K562 (cell line): ENCODE measurements at regions not wholly inside any gene's neighbourhood (a gene's known extent, or its start where the extent isn't known, plus 50 kb on each side); places are given as distances from the start of the nearest gene placed in this dataset.

Experiments
- ATAC-seq: fragments of 200-7000 bp; cut with Tn5 transposase; 3 replicates; pipeline ENCODE4 v1.9.1; 2020; ENCODE audit warnings: moderate library complexity
- BruUV-seq: library from RNA; stranded (reverse); fragments of 400-500 nt; replicated peaks from 2 replicates; lab custom pipeline; 2021; lab: Mats Ljungman, UMichigan
- CTCF ChIA-PET: fragments of 300-600 bp; formaldehyde crosslinking; extraction: SDS; loops from one replicate; lab custom pipeline; 2021; ENCODE audit warnings: low intra/inter-chr PET ratio; lab: Yijun Ruan, JAX
- POLR2A ChIA-PET: fragments of 300-600, 350-650 bp; sonication (Branson Sonifier 250); formaldehyde crosslinking; extraction: SDS; loops from one replicate; lab custom pipeline; 2021; ENCODE audit warnings: antibody characterized with exemption, inconsistent platforms; lab: Yijun Ruan, JAX
- DNase-seq, 4 experiments: peaks; one replicate each; pipeline versions ENCODE4 v3.0.0 to v3.0.0-alpha.2; 2011 to 2018; ENCODE audit warnings: low spot score in 3 of 4, mixed read lengths in 3 of 4; ENCODE audit errors: extremely low read depth in 1 of 4
- FAIRE-seq: peaks from 2 replicates; lab custom pipeline; 2011; peaks lifted over from hg19 to GRCh38; lab: Jason Lieb, UNC
- H2AFZ ChIP-seq: 2 replicates; pipeline ENCODE4 v1.6.0; 2011; ENCODE audit warnings: low read depth, low read length, control low read depth, inconsistent platforms
- H3K27ac ChIP-seq: fragments of 200-600 bp; 3 replicates; pipeline ENCODE4 v1.8.0; 2011; ENCODE audit warnings: low read depth, mild to moderate bottlenecking, control low read depth, inconsistent platforms, low read length, moderate library complexity, mixed read lengths; ENCODE audit errors: extremely low read depth
- H3K27me3 ChIP-seq, 2 experiments: fragments of 300-600 bp in 1 of 2; 2 replicates in 1 of 2; 3 replicates in 1 of 2; pipeline versions ENCODE4 v1.6.0 to v1.8.0; 2011; ENCODE audit warnings: inconsistent platforms in 2 of 2, low read length in 2 of 2, mild to moderate bottlenecking in 1 of 2, mixed read lengths in 1 of 2, moderate library complexity in 1 of 2; ENCODE audit not compliant: control insufficient read depth in 2 of 2, insufficient read depth in 2 of 2
- H3K36me3 ChIP-seq: fragments of 300-600 bp; 3 replicates; pipeline ENCODE4 v1.8.0; 2011; ENCODE audit warnings: mild to moderate bottlenecking, low read length, inconsistent platforms; ENCODE audit not compliant: control insufficient read depth, insufficient read depth
- H3K4me1 ChIP-seq, 2 experiments: fragments of 200-600 bp in 1 of 2; replicated peaks in 1 of 2; 2 replicates in 1 of 2; 3 replicates in 1 of 2; pipeline versions ENCODE4 v1.5.1 to v1.8.0; 2011; ENCODE audit warnings: inconsistent platforms in 2 of 2, low read length in 2 of 2, mild to moderate bottlenecking in 1 of 2, mixed read lengths in 1 of 2, moderate library complexity in 1 of 2; ENCODE audit not compliant: control insufficient read depth in 2 of 2, insufficient read depth in 2 of 2
- H3K4me2 ChIP-seq: 2 replicates; pipeline ENCODE4 v1.6.1; 2011; ENCODE audit warnings: low read length, control low read depth, inconsistent platforms, mixed read lengths; ENCODE audit not compliant: insufficient read depth
- H3K4me3 ChIP-seq: fragments of 200-600 bp; sonication (generic), shearing (Covaris generic); 2 replicates; pipeline ENCODE4 v1.5.1; 2016; ENCODE audit warnings: control low read depth, inconsistent platforms
- H3K79me2 ChIP-seq: fragments of 200-600 bp; 3 replicates; pipeline ENCODE4 v1.8.0; 2011; ENCODE audit warnings: low read length, inconsistent platforms; ENCODE audit not compliant: control insufficient read depth, insufficient read depth
- H3K9ac ChIP-seq, 2 experiments: 2 replicates each; pipeline versions ENCODE4 v1.6.0 to v1.6.1; 2011; ENCODE audit warnings: low read depth in 2 of 2, low read length in 2 of 2, control low read depth in 1 of 2, inconsistent platforms in 1 of 2, mild to moderate bottlenecking in 1 of 2, mixed read lengths in 1 of 2; ENCODE audit not compliant: insufficient read depth in 1 of 2
- H3K9me1 ChIP-seq: one replicate; pipeline ENCODE4 v1.6.0; 2011; ENCODE audit warnings: inconsistent platforms, mild to moderate bottlenecking, low read length, moderate library complexity; ENCODE audit not compliant: control insufficient read depth, insufficient read depth
- H3K9me3 ChIP-seq: replicated peaks from 2 replicates; pipeline ENCODE4 v1.5.1; 2011; ENCODE audit warnings: low read depth, low read length, inconsistent platforms; ENCODE audit not compliant: control insufficient read depth, insufficient read depth
- H4K20me1 ChIP-seq: replicated peaks from 2 replicates; pipeline ENCODE4 v1.6.1; 2011; ENCODE audit warnings: low read length, inconsistent platforms, mixed read lengths; ENCODE audit not compliant: control insufficient read depth, insufficient read depth
- MED1 ChIP-seq: sonication (generic); formaldehyde crosslinking; IDR thresholded peaks from 2 replicates; pipeline ENCODE4 v1.8.1; 2023; ENCODE audit warnings: missing genetic modification reagents, borderline replicate concordance
- MEIS2 ChIP-seq: fragments of 450-650 bp; IDR thresholded peaks from 2 replicates; pipeline ENCODE4 v1.6.1; 2014; ENCODE audit warnings: mild to moderate bottlenecking; ENCODE audit not compliant: partially characterized antibody
- PBX2 ChIP-seq, 2 experiments: IDR thresholded peaks in 1 of 2; conservative IDR thresholded peaks in 1 of 2; 2 replicates each; pipeline ENCODE4 v1.6.1; 2016; ENCODE audit warnings: low read depth in 2 of 2, mild to moderate bottlenecking in 1 of 2, missing compliant biosample characterization in 1 of 2, missing genetic modification characterization in 1 of 2, moderate library complexity in 1 of 2
- RBBP5 ChIP-seq: fragments of 200-600 bp; sonication (generic); IDR thresholded peaks from 2 replicates; pipeline ENCODE4 v1.6.1; 2012; ENCODE audit warnings: borderline replicate concordance, mild to moderate bottlenecking, low read length, control low read depth, inconsistent platforms; ENCODE audit not compliant: insufficient read depth, poor library complexity, severe bottlenecking
- U2AF2 ChIP-seq: fragments of 200-400 bp; formaldehyde crosslinking; optimal IDR thresholded peaks from 2 replicates; pipeline ENCODE3; 2017; ENCODE audit warnings: low read depth, mild to moderate bottlenecking, low read length
- WGBS: fragments of 100-300 bp; shearing (Covaris generic); methylation state at CpG from one replicate; pipeline ENCODE4 v1.1.6; 2016; ENCODE audit warnings: low coverage, mixed read lengths; ENCODE audit not compliant: insufficient coverage; ENCODE audit errors: missing lambda C conversion rate; 5-methylcytosine and 5-hydroxymethylcytosine counted together
- in situ Hi-C: fragments of 300-500 bp; cut with MboI; formaldehyde crosslinking; loops from 4 replicates; pipeline ENCODE4 v1.15.0; 2018; ENCODE audit warnings: inconsistent platforms, mixed read lengths
- intact Hi-C: fragments of 100-400 bp; cut with micrococcal nuclease; formaldehyde crosslinking; loops from 2 replicates; pipeline ENCODE4 v1.14.2; 2022

- WGBS, result 0% methylated on average over 4 of the region's 4 CpGs
- no peaks in the 10 kb centered on the region for H3K4me1 ChIP-seq
- H3K9me3 ChIP-seq, result no peaks in the 10 kb centered on the region
- H3K79me2 ChIP-seq, result no peaks in the 10 kb centered on the region
- no peak overlapping the region for H3K9ac ChIP-seq
- H3K27me3 ChIP-seq, result peaks cover 0 to 1% of the 10 kb centered on the region in 2 experiments; a peak in 1 of 5 replicates
- H3K9me1 ChIP-seq, result no peaks in the 10 kb centered on the region
- ATAC-seq (peak; percentile 51), DNase-seq (no peak), FAIRE-seq (no peak)
- H3K4me3 ChIP-seq, result no peak overlapping the region
- no peak overlapping the region; the same call in 1 of the 2 replicates for H2AFZ ChIP-seq
- ChIA-PET CTCF (no interaction called here), POLR2A (interaction anchor here (1.3 kb wide), 1 partner anchor 12 kb away, joined by 3 read pairs; no protein-coding TSS in a partner anchor)
- in situ Hi-C loops, result no loop called here
- peak overlapping the region; percentile 12; the same call in 1 of the 2 replicates for H3K4me2 ChIP-seq
- H3K27ac ChIP-seq, result no peak overlapping the region
- H4K20me1 ChIP-seq, result no peaks in the 10 kb centered on the region
- no peaks in the 10 kb centered on the region for H3K36me3 ChIP-seq
- no TSS peak for BruUV-seq
- TF ChIP-seq MED1 (no peak), U2AF2 (no peak), MEIS2 (peak; percentile 14), RBBP5 (no peak), PBX2 (CRISPR knock-in tag; IDR thresholded peaks at IDR 0.05; ENCODE audit: low read depth) (no peak), PBX2 (tag; conservative IDR thresholded peaks at IDR 0.05; ENCODE audit: low read depth) (peak; percentile 43)
- intact Hi-C loops, result no loop called here
Measured at GRCh38 chr2:175567435-175568061, 386.0 kb upstream of the ATP5MC3 start.
